HFFc6 (cell line): ENCODE measurements at regions not wholly inside any gene's neighbourhood (a gene's known extent, or its start where the extent isn't known, plus 50 kb on each side); places are given as distances from the start of the nearest gene placed in this dataset.

Experiments
- DNase-seq: peaks from one replicate; pipeline ENCODE4 v3.0.0-alpha.2; 2018
- H3K27ac Mint-ChIP-seq: 2 replicates; pipeline ENCODE4 v1.8.0; 2020; ENCODE audit warnings: mild to moderate bottlenecking, mixed read lengths
- H3K27me3 Mint-ChIP-seq: 2 replicates; pipeline ENCODE4 v1.8.0; 2021; ENCODE audit warnings: mild to moderate bottlenecking, moderate library complexity, mixed read lengths; ENCODE audit not compliant: insufficient read depth
- H3K36me3 Mint-ChIP-seq: 2 replicates; pipeline ENCODE4 v1.8.0; 2021; ENCODE audit warnings: low read depth, mixed read lengths
- H3K4me1 Mint-ChIP-seq: 2 replicates; pipeline ENCODE4 v1.8.0; 2020; ENCODE audit warnings: low read depth, mixed read lengths
- H3K4me3 Mint-ChIP-seq: 2 replicates; pipeline ENCODE4 v1.8.0; 2020; ENCODE audit warnings: mild to moderate bottlenecking, moderate library complexity, mixed read lengths
- H3K9me3 Mint-ChIP-seq: 2 replicates; pipeline ENCODE4 v1.8.0; 2020; ENCODE audit warnings: mild to moderate bottlenecking, mixed read lengths
- TF ChIP-seq, protein P1 (sequence below): fragments of 200-600 bp; sonication (generic); IDR thresholded peaks from 2 replicates; pipeline ENCODE4 v1.5.0; 2021; ENCODE audit warnings: antibody characterized with exemption, mild to moderate bottlenecking

DNA sequence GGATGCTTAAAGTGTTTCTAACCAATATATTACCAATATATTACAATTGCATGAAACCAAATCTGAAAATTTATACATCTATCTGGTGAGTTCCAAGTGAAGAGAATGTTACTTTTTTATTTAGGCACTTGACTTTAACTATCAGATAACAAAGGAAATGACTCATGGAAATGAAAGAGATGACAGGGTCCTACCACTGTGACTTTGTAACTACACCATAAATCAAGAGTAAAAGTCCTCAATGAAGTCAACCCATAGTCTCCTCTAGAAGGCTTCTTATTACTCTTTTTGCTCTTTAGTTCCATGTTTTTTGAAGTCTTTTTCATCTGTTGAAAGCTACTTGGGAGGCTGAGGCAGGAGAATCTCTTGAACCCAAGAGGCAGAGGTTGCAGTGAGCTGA, 545.0 kb upstream of the PIK3C3 start:
- no peak overlapping the region for H3K4me3 Mint-ChIP-seq
- H3K9me3 Mint-ChIP-seq = peaks cover 29% of the 10 kb centered on the region; the same call in 1 of the 2 replicates
- no peaks in the 10 kb centered on the region; the same call in 1 of the 2 replicates for H3K27me3 Mint-ChIP-seq
- no peak for DNase-seq
- H3K36me3 Mint-ChIP-seq = no peaks in the 10 kb centered on the region; the same call in 1 of the 2 replicates
- no peaks in the 10 kb centered on the region for H3K4me1 Mint-ChIP-seq
- TF ChIP-seq, protein P1, sequence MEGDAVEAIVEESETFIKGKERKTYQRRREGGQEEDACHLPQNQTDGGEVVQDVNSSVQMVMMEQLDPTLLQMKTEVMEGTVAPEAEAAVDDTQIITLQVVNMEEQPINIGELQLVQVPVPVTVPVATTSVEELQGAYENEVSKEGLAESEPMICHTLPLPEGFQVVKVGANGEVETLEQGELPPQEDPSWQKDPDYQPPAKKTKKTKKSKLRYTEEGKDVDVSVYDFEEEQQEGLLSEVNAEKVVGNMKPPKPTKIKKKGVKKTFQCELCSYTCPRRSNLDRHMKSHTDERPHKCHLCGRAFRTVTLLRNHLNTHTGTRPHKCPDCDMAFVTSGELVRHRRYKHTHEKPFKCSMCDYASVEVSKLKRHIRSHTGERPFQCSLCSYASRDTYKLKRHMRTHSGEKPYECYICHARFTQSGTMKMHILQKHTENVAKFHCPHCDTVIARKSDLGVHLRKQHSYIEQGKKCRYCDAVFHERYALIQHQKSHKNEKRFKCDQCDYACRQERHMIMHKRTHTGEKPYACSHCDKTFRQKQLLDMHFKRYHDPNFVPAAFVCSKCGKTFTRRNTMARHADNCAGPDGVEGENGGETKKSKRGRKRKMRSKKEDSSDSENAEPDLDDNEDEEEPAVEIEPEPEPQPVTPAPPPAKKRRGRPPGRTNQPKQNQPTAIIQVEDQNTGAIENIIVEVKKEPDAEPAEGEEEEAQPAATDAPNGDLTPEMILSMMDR = no peak
- no peak overlapping the region for H3K27ac Mint-ChIP-seq

DNA sequence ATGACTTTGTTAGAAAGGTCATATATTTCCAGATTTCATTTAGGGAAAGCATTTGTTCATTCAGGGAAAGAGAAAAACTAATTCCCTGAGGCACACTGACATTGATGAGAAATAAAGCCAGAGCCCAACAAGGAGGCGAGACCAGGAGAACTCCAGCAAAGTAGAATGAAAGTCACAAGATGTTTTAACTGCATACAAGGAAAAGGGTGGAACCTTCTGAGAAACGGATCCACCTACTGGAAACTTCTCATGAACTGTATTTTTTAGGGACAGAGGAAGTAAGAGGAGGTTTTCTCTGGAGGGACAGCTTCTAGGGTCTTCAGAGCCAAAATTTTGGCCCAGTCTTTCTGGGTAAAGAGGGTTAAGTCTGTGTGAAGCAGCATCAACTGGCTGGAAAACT, 548.2 kb upstream of the PIK3C3 start:
- TF ChIP-seq, protein P1 = no peak
- DNase-seq = no peak
- Mint-ChIP-seq H3K4me3 (no peak overlapping the region), H3K9me3 (peaks cover 20% of the 10 kb centered on the region; the same call in 1 of the 2 replicates), H3K36me3 (no peaks in the 10 kb centered on the region; the same call in 1 of the 2 replicates), H3K27me3 (no peaks in the 10 kb centered on the region), H3K4me1 (no peaks in the 10 kb centered on the region), H3K27ac (no peak overlapping the region)

DNA sequence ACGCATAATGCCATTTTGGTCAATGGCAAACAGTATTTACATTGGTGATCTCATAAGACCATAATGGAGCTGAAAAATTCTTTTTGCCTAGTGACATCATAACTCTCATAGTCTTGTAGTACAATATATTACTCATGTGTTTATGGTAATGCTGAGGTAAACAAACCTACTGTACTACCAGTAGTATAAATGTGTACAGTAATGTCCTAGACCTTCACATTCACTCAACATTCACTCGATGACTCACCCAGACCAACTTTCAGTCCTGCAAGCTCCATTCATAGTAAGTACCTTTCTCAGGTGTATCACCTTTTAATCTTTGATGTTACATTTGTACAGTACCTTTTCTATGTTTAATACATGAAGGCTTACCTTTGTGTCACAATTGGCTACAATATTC, 558.2 kb upstream of the PIK3C3 start:
- Mint-ChIP-seq H3K36me3 (no peaks in the 10 kb centered on the region), H3K4me3 (no peak overlapping the region), H3K9me3 (peaks cover 4% of the 10 kb centered on the region; the same call in 1 of the 2 replicates), H3K27ac (no peak overlapping the region), H3K4me1 (no peaks in the 10 kb centered on the region; the same call in 1 of the 2 replicates), H3K27me3 (no peaks in the 10 kb centered on the region)
- DNase-seq = no peak
- TF ChIP-seq, protein P1 = no peak

DNA sequence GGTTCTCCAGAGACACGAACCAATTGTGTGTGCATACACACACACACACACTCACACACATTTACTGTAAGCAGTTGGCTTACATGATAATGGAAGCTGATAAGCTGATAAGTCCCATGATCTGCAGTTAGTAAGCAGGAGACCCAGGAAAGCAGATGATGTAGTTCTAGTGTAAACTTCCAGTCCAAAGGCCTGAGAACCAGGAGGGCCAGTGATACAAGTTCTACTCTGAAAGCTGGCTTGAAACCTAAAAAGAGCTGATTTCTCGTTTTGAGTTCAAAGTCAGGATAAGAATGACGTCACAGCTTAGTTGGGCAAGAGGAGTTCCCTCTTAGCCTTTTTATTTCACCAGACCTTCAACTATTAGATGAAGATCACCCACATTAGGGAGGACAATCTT, 558.8 kb upstream of the PIK3C3 start:
- Mint-ChIP-seq H3K36me3 (no peaks in the 10 kb centered on the region), H3K4me1 (peaks cover 5% of the 10 kb centered on the region; the same call in 1 of the 2 replicates), H3K27ac (no peak overlapping the region), H3K27me3 (no peaks in the 10 kb centered on the region), H3K9me3 (peaks cover 4% of the 10 kb centered on the region; the same call in 1 of the 2 replicates), H3K4me3 (no peak overlapping the region)
- no peak for DNase-seq
- TF ChIP-seq, protein P1 = no peak

DNA sequence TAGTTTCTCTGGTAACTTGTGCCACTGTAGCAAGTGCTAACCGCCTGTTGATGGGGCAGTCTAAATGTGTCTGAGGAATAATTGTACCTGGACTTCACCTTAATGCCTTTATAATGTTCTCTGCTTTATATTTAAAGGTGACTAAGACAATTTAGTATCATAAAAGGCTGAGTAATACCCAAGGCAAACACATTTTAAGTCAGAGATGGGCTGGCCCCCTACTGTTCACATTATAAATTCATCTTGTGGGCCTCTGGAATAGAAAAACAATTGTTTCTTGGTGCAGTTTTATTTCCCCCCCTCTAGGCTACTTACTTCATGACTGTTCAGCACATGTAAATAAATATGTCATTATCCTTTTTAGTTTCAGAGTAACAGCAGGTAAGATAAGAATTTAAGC, 559.3 kb upstream of the PIK3C3 start:
- DNase-seq = no peak
- no peaks in the 10 kb centered on the region for H3K27me3 Mint-ChIP-seq
- TF ChIP-seq, protein P1 = peak; percentile 31; the same call in 1 of the 2 replicates
- peaks cover 4% of the 10 kb centered on the region; the same call in 1 of the 2 replicates for H3K9me3 Mint-ChIP-seq
- H3K36me3 Mint-ChIP-seq = no peaks in the 10 kb centered on the region
- no peak overlapping the region for H3K27ac Mint-ChIP-seq
- peaks cover 5% of the 10 kb centered on the region; the same call in 1 of the 2 replicates for H3K4me1 Mint-ChIP-seq
- H3K4me3 Mint-ChIP-seq = no peak overlapping the region
